Karpas-422 (cell line): ENCODE measurements at regions not wholly inside any gene's neighbourhood (a gene's known extent, or its start where the extent isn't known, plus 50 kb on each side); places are given as distances from the start of the nearest gene placed in this dataset.
"Not testable (repeated sequence)": the region's sequence is repeated elsewhere in the genome, so short reads cannot be mapped to it uniquely, and the experiment has no call there.

Experiments
- DNase-seq: peaks from one replicate; pipeline ENCODE4 v3.0.0-alpha.2; 2015
- H2AFZ ChIP-seq: fragments of 200-600 bp; sonication (generic); 2 replicates; pipeline ENCODE4 v1.6.1; 2014; ENCODE audit warnings: antibody characterized with exemption, low read length, mixed read lengths
- H3K27ac ChIP-seq: fragments of 200-600 bp; sonication (generic); 2 replicates; pipeline ENCODE4 v1.5.1; 2014; ENCODE audit warnings: mild to moderate bottlenecking, low read length, moderate library complexity
- H3K27me3 ChIP-seq: fragments of 200-600 bp; sonication (generic); 2 replicates; pipeline ENCODE4 v1.6.1; 2014; ENCODE audit warnings: low read length, mixed read lengths
- H3K36me3 ChIP-seq: fragments of 200-600 bp; sonication (generic); 2 replicates; pipeline ENCODE4 v1.6.1; 2014; ENCODE audit warnings: low read length, mixed read lengths; ENCODE audit not compliant: insufficient read depth
- H3K4me1 ChIP-seq: fragments of 200-600 bp; sonication (generic); 2 replicates; pipeline ENCODE4 v1.6.1; 2014; ENCODE audit warnings: mild to moderate bottlenecking, low read length, mixed read lengths
- H3K4me2 ChIP-seq: fragments of 200-600 bp; sonication (generic); 2 replicates; pipeline ENCODE4 v1.6.1; 2014; ENCODE audit warnings: low read length, low read depth, mild to moderate bottlenecking; ENCODE audit not compliant: poor library complexity, severe bottlenecking
- H3K4me3 ChIP-seq: fragments of 200-600 bp; sonication (generic); 2 replicates; pipeline ENCODE4 v1.5.1; 2014; ENCODE audit warnings: mild to moderate bottlenecking, antibody characterized with exemption, low read length, mixed read lengths
- H3K79me2 ChIP-seq: fragments of 200-600 bp; sonication (generic); 2 replicates; pipeline ENCODE4 v1.6.1; 2014; ENCODE audit warnings: mild to moderate bottlenecking, low read length, mixed read lengths
- H3K9ac ChIP-seq: fragments of 200-600 bp; sonication (generic); 2 replicates; pipeline ENCODE4 v1.6.0; 2014; ENCODE audit warnings: low read length
- H3K9me2 ChIP-seq: fragments of 200-600 bp; sonication (generic), shearing (Covaris generic); replicated peaks from 2 replicates; pipeline ENCODE4 v1.6.0; 2014; ENCODE audit warnings: mild to moderate bottlenecking, low read length, moderate library complexity; ENCODE audit not compliant: insufficient read depth
- H3K9me3 ChIP-seq: fragments of 300-700, 200-600 bp; sonication (generic); 2 replicates; pipeline ENCODE4 v1.6.1; 2014; ENCODE audit warnings: low read length, mixed read lengths
- H4K20me1 ChIP-seq: fragments of 200-600 bp; sonication (generic); 2 replicates; pipeline ENCODE4 v1.6.1; 2014; ENCODE audit warnings: mild to moderate bottlenecking, antibody characterized with exemption, low read length, low read depth; ENCODE audit not compliant: insufficient read depth

DNA sequence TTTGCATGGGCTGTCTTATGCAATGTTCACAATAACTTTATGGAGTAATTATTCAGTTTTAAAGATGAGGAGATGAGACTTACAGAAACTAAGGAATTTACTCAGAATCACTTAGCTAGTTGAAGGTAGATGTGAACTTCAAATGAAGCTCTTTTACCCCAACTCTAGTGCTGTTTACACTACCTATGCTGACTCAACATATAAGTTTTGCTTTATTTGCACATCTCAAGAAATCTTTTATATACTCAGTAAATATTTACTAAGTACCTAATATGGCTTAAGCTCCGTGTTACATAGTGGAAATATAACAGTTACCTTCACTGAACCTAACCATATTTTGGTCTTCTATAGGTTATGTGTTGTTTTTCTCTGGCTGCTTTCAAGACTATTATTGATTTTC lies 293.2 kb downstream of the ANXA1 start:
- no peak for DNase-seq
- Histone ChIP-seq H3K36me3 (no peaks in the 10 kb centered on the region), H3K4me2 (no peak overlapping the region), H3K9me3 (peaks cover 24% of the 10 kb centered on the region), H3K9me2 (no peaks in the 10 kb centered on the region), H3K4me1 (no peaks in the 10 kb centered on the region), H3K79me2 (no peaks in the 10 kb centered on the region), H3K9ac (no peak overlapping the region), H3K27me3 (no peaks in the 10 kb centered on the region), H4K20me1 (no peaks in the 10 kb centered on the region), H2AFZ (no peak overlapping the region), H3K4me3 (no peak overlapping the region), H3K27ac (no peak overlapping the region)

DNA sequence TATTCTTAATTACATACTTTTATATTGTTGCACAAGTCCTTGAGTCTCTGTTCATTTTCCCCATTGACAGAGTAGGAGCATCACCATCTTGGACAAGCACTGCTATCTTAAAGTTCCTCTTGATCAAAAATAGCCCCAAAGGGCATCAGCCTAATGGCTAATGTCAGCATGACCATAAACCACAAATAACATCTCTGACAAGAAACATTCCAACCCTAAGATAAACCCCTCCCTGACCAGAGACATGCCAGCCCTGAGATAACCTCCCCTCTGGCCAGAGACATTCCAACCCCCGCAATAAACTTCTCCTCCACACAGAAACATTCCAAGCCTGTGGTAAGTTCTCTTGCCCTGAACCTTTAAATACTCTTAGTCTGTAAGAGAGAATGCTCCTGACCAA lies 293.7 kb downstream of the ANXA1 start:
- not testable (repeated sequence) for H3K9me2 ChIP-seq, H3K36me3 ChIP-seq

DNA sequence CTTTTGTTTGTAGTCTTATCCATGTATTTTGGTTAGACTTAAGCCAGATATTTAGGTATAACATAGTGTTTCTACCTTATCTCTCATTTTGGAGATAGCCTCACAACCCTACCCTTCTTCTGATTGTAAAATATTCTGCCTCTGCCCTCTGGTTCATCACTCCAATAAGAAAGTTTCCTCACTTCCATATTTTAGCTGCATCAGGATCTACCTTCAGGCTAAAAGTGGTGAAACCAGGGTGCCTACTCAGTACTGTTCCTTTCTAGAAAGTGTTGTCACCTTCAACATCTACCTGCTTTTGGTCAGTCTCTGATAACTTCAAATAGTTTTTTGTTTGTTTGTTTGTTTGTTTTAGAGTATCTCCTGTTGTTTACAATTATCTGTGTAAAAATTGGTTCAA lies 294.6 kb downstream of the ANXA1 start:
- H3K79me2 ChIP-seq, result no peaks in the 10 kb centered on the region
- no peaks in the 10 kb centered on the region for H3K36me3 ChIP-seq
- no peaks in the 10 kb centered on the region for H3K4me1 ChIP-seq
- H2AFZ ChIP-seq, result no peak overlapping the region
- no peak overlapping the region for H3K4me3 ChIP-seq
- H3K4me2 ChIP-seq, result no peak overlapping the region
- no peak for DNase-seq
- H3K27me3 ChIP-seq, result no peaks in the 10 kb centered on the region
- H3K9me3 ChIP-seq, result peaks cover 32% of the 10 kb centered on the region
- H3K9ac ChIP-seq, result no peak overlapping the region
- no peak overlapping the region for H3K27ac ChIP-seq
- no peaks in the 10 kb centered on the region for H4K20me1 ChIP-seq
- no peaks in the 10 kb centered on the region for H3K9me2 ChIP-seq

More for the DNA sequence above, 293.7 kb downstream of the ANXA1 start:
- H3K4me3 ChIP-seq, H3K27me3 ChIP-seq, H4K20me1 ChIP-seq, DNase-seq, H3K9ac ChIP-seq, H3K27ac ChIP-seq, H2AFZ ChIP-seq, H3K4me2 ChIP-seq, H3K79me2 ChIP-seq, H3K4me1 ChIP-seq: not testable (repeated sequence)
- peaks cover 30% of the 10 kb centered on the region for H3K9me3 ChIP-seq

DNA sequence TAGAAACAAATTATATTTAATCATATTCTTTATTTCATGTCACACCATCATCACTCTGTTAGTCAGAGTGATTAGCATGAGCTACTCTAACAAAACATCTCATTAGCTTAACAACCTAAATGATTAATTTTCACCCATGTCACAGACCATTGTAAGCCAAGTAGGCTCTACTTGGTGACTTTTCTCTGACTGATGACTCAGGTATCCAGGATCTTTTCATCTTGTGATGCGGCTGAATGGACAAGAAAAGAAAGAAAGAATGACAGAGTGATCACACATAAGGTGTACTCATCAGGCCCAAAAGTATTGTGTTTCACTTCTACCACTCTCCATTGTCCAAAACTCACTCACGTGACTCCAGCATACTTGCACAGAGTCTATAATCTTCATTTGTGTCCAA lies 299.3 kb downstream of the ANXA1 start:
- no peaks in the 10 kb centered on the region for H3K79me2 ChIP-seq
- no peaks in the 10 kb centered on the region for H3K4me1 ChIP-seq
- H2AFZ ChIP-seq, result no peak overlapping the region
- no peak overlapping the region for H3K4me3 ChIP-seq
- no peaks in the 10 kb centered on the region for H3K36me3 ChIP-seq
- H4K20me1 ChIP-seq, result no peaks in the 10 kb centered on the region
- H3K9me3 ChIP-seq, result peaks cover 32% of the 10 kb centered on the region
- H3K4me2 ChIP-seq, result no peak overlapping the region
- no peaks in the 10 kb centered on the region for H3K9me2 ChIP-seq
- H3K27me3 ChIP-seq, result no peaks in the 10 kb centered on the region
- H3K27ac ChIP-seq, result no peak overlapping the region
- DNase-seq, result no peak
- no peak overlapping the region for H3K9ac ChIP-seq

DNA sequence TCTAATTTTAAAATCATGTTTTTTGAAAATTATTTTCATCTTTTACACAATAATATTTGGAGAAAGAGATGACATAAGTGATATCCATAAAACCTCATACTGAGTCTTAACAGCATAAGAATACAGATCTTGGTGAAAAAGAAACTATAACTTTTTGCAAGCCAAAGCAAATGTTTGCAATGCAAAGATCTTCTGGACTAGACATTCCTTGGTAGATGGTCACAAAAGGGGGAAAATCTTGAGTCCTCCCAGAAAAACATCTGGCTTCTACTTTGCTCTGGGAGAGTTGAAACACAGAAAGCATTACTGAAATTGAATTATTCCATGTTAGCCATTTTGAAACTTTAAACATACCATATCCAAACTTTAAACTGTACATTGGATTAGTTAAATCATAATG lies 308.2 kb downstream of the ANXA1 start:
- H3K27me3 ChIP-seq, result no peaks in the 10 kb centered on the region
- H3K9me3 ChIP-seq, result peaks cover 5% of the 10 kb centered on the region; the same call in 1 of the 2 replicates
- no peak overlapping the region for H3K4me2 ChIP-seq
- H3K4me3 ChIP-seq, result no peak overlapping the region
- no peaks in the 10 kb centered on the region for H4K20me1 ChIP-seq
- no peak overlapping the region for H3K27ac ChIP-seq
- H3K9me2 ChIP-seq, result no peaks in the 10 kb centered on the region
- no peak overlapping the region for H3K9ac ChIP-seq
- no peak for DNase-seq
- H3K36me3 ChIP-seq, result no peaks in the 10 kb centered on the region
- H3K4me1 ChIP-seq, result no peaks in the 10 kb centered on the region
- H2AFZ ChIP-seq, result no peak overlapping the region
- no peaks in the 10 kb centered on the region for H3K79me2 ChIP-seq

DNA sequence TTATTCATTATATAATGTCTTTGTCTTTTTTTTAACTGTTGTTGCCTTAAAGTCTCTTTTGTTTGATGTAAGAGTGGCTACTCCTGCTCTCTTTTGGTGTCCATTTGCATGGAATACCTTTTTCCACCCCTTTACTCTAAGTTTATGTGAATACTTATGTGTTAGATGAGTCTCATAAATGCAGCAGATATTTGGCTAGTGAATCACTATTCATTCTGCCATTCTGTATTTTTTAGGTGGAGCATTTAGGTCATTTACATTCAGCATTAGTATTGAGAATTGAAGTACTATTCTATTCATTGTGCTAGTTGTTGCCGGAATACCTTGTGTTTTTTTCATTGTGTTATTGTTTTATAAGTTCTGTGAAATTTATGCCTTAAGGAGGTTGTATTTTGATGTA lies 317.1 kb downstream of the ANXA1 start:
- Histone ChIP-seq H3K9ac (no peak overlapping the region), H3K4me2 (no peak overlapping the region), H3K9me3 (peaks cover 16% of the 10 kb centered on the region), H3K27ac (no peak overlapping the region), H3K4me3 (no peak overlapping the region), H3K4me1 (no peaks in the 10 kb centered on the region), H3K79me2 (no peaks in the 10 kb centered on the region), H3K9me2 (no peaks in the 10 kb centered on the region), H3K36me3 (no peaks in the 10 kb centered on the region), H2AFZ (no peak overlapping the region), H3K27me3 (no peaks in the 10 kb centered on the region), H4K20me1 (no peaks in the 10 kb centered on the region)
- DNase-seq, result no peak

DNA sequence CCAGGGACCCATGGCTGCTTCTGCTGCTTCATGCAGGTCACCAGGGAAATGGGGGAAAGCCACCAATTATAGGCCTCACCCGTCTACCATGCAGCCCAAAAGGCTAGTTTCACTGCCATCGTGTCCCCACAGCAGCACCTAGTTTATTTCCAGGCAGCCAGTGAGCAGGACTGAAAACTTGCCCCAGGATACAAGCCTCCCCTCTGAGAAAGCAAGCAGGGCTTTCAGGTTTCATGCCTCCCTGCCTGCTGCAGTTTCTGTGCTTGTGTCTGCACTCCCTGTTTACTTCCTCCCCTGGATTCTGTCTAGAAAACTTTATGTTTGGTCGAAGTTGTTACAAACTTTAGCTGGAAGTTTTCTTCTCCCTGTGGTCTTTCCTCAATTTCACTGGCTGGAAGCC lies 319.1 kb downstream of the ANXA1 start:
- no peak overlapping the region for H2AFZ ChIP-seq
- H3K36me3 ChIP-seq, result no peaks in the 10 kb centered on the region
- H3K4me2 ChIP-seq, result no peak overlapping the region
- no peak overlapping the region for H3K27ac ChIP-seq
- no peaks in the 10 kb centered on the region for H3K4me1 ChIP-seq
- no peaks in the 10 kb centered on the region for H3K27me3 ChIP-seq
- no peak overlapping the region for H3K4me3 ChIP-seq
- H3K9ac ChIP-seq, result no peak overlapping the region
- no peaks in the 10 kb centered on the region for H3K9me2 ChIP-seq
- H3K79me2 ChIP-seq, result no peaks in the 10 kb centered on the region
- no peak for DNase-seq
- H4K20me1 ChIP-seq, result no peaks in the 10 kb centered on the region
- H3K9me3 ChIP-seq, result peaks cover 24% of the 10 kb centered on the region

DNA sequence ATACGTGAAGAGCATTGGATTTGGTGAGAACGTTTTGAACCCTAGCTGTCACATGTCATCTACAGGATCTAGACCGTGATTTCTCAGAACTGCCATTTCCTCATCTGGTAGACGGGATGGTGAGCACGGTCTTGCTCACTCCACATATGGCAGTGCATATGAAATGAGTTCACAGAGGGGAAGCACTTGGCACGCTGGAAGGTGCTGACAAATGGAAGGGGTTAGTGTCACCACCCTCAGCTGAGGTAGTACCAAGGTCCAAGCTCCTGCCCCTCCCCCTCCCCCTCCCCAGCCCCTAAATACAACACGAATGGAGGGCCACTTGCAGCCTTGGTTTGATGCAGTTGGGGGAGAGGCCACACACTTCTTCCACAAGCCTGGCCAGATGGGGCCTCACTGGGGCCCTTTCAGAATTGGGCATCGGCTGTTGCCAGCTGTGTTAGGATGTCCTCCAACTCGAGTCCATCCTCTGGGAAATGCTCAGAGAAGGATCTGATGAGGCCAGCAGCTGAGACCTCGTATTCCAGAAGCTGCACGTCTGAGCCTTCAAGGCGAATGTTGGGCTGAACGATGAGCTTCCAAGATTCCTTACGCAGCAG lies 322.4 kb downstream of the ANXA1 start:
- no peaks in the 10 kb centered on the region for H3K27me3 ChIP-seq
- H3K9me2 ChIP-seq, result no peaks in the 10 kb centered on the region
- peaks cover 27% of the 10 kb centered on the region for H3K9me3 ChIP-seq
- H3K79me2 ChIP-seq, result no peaks in the 10 kb centered on the region
- no peaks in the 10 kb centered on the region for H3K36me3 ChIP-seq
- no peaks in the 10 kb centered on the region for H3K4me1 ChIP-seq
- H3K4me3 ChIP-seq, result no peak overlapping the region
- no peak overlapping the region for H2AFZ ChIP-seq
- H3K27ac ChIP-seq, result no peak overlapping the region
- H3K9ac ChIP-seq, result no peak overlapping the region
- no peaks in the 10 kb centered on the region for H4K20me1 ChIP-seq
- H3K4me2 ChIP-seq, result no peak overlapping the region
- no peak for DNase-seq

DNA sequence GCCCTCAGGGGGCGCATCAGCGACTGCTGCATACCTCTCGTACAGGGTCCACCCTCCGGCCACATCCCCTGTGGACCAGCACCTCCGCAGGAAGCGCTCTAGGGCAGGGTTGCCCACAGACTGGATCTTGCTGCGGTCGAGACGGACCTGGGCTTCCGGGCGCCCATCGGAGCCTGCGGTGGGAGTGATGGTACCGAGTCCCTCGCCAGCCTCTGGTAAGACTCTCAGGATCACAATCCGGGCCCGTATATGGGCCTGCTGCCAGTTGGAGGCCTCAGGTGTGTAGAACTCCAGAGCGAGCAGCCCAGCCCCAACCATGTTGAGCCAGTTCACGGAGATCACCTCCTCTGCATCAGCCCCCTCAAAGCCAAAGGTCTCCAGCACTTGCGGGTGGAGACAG lies 323.0 kb downstream of the ANXA1 start:
- Histone ChIP-seq H3K9me2 (no peaks in the 10 kb centered on the region), H3K4me1 (no peaks in the 10 kb centered on the region), H2AFZ (no peak overlapping the region), H3K79me2 (no peaks in the 10 kb centered on the region), H3K36me3 (no peaks in the 10 kb centered on the region), H3K9ac (no peak overlapping the region), H3K27me3 (no peaks in the 10 kb centered on the region), H3K4me3 (no peak overlapping the region), H3K9me3 (peaks cover 27% of the 10 kb centered on the region), H4K20me1 (no peaks in the 10 kb centered on the region), H3K27ac (no peak overlapping the region), H3K4me2 (no peak overlapping the region)
- DNase-seq, result no peak
